AG04450 (cell line): ENCODE measurements at regions not wholly inside any gene's neighbourhood (a gene's known extent, or its start where the extent isn't known, plus 50 kb on each side); places are given as distances from the start of the nearest gene placed in this dataset.
"Not testable (repeated sequence)": the region's sequence is repeated elsewhere in the genome, so short reads cannot be mapped to it uniquely, and the experiment has no call there.

Experiments used
- CTCF ChIA-PET: fragments of 300-600, 350-600 bp; formaldehyde crosslinking; extraction: SDS; loops from one replicate; lab custom pipeline; 2022; ENCODE audit warnings: antibody characterized with exemption, inconsistent platforms; lab: Charles Lee
- POLR2A ChIA-PET: fragments of 350-600 bp; formaldehyde crosslinking; extraction: SDS; loops from one replicate; lab custom pipeline; 2021; ENCODE audit warnings: antibody characterized with exemption, inconsistent platforms; lab: Yijun Ruan, JAX
- DNase-seq: peaks from one replicate; pipeline ENCODE4 v3.0.0-alpha.2; 2011; ENCODE audit warnings: low read depth, low spot score
- H3K27ac ChIP-seq: one replicate; pipeline ENCODE4 v1.5.1; 2012; ENCODE audit warnings: low read depth, low read length, control low read depth
- H3K27me3 ChIP-seq: one replicate; pipeline ENCODE4 v1.6.0; 2012; ENCODE audit warnings: low read length; ENCODE audit not compliant: control insufficient read depth, insufficient read depth
- H3K4me3 ChIP-seq: 2 replicates; pipeline ENCODE4 v1.5.1; 2011; ENCODE audit warnings: mild to moderate bottlenecking, low read depth, low read length, control low read depth
- H3K9me3 ChIP-seq: 2 replicates; pipeline ENCODE4 v1.5.1; 2012; ENCODE audit warnings: low read length; ENCODE audit not compliant: control insufficient read depth, insufficient read depth
- TF ChIP-seq, protein P1 (sequence below): IDR thresholded peaks from 2 replicates; pipeline ENCODE4 v1.5.1; 2011; ENCODE audit warnings: low read depth, low read length, control low read depth, inconsistent platforms

DNA sequence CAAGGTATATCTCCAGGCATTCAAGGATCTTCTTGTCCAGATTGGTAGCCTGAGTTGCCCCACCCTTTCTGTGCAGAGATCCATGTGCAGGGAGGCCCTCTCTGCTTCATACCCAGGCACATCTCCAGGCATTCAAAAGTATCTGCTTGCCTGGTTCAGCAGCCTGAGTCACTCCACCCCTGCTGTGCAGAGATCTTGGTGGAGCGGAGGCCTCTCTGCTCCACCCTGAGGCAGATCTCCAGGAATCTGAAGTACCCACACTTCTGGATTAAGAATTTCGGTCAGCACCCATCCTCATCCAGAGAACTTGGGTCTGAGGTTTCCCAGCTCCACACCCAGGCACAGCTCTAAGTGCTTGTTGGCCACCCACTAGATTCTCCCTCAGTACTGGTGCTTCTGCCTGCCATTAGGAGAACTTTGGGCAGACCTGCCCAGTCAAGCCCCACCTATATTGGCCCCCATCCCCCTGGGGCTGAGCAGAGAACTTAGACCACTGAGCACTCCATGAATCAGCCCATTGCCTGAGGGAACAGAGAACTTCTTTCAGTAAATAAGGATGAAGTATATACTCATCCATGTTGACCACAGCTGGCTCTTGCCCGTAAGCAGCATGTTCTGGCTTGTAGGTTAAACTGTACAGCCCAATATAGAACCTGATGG, 199.5 kb upstream of the ZCCHC13 start:
- TF ChIP-seq, protein P1, sequence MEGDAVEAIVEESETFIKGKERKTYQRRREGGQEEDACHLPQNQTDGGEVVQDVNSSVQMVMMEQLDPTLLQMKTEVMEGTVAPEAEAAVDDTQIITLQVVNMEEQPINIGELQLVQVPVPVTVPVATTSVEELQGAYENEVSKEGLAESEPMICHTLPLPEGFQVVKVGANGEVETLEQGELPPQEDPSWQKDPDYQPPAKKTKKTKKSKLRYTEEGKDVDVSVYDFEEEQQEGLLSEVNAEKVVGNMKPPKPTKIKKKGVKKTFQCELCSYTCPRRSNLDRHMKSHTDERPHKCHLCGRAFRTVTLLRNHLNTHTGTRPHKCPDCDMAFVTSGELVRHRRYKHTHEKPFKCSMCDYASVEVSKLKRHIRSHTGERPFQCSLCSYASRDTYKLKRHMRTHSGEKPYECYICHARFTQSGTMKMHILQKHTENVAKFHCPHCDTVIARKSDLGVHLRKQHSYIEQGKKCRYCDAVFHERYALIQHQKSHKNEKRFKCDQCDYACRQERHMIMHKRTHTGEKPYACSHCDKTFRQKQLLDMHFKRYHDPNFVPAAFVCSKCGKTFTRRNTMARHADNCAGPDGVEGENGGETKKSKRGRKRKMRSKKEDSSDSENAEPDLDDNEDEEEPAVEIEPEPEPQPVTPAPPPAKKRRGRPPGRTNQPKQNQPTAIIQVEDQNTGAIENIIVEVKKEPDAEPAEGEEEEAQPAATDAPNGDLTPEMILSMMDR = no peak
- ChIA-PET CTCF (no interaction called here), POLR2A (no interaction called here)
- Histone ChIP-seq H3K4me3 (no peak overlapping the region), H3K27me3 (no peaks in the 10 kb centered on the region), H3K27ac (no peak overlapping the region), H3K9me3 (peaks cover 11% of the 10 kb centered on the region)
- DNase-seq = no peak

DNA sequence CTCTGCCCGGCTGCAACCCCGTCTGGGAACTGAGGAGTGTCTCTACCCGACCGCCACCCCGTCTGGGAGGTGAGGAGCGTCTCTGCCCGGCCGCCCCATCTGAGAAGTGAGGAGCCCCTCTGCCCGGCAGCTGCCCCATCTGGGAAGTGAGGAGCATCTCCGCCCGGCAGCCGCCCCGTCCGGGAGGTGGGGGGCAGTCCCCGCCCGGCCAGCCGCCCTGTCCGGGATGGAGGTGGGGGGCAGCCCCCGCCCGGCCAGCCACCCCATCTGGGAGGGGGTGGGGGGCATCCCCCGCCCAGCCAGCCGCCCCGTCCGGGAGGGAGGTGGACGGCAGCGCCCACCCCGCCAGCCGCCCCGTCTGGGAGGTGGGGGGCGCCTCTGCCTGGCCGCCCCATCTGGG, 205.6 kb upstream of the ZCCHC13 start:
- DNase-seq, H3K9me3 ChIP-seq, H3K27ac ChIP-seq, H3K4me3 ChIP-seq, H3K27me3 ChIP-seq, POLR2A ChIA-PET, CTCF ChIA-PET: not testable (repeated sequence)

DNA sequence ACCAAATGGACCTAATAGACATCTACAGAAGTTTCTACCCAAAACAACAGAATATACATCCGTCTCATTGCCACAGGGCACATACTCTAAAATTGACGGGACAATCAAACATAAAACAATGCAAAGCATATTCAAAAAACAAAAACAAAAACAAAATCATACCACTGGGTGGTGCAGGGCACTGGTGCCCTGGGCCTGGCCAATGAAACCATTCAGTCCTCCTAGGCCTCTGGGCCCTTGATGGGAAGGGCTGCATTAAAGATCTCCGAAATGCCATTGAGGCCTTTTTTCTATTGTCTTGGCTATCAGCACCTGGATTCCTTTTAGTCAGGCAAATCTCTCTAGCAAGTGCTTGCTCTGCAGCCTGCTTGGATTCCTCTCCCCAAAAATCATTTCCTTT, 213.9 kb upstream of the ZCCHC13 start:
- no peaks in the 10 kb centered on the region for H3K27me3 ChIP-seq
- no peak for DNase-seq
- H3K4me3 ChIP-seq = no peak overlapping the region
- POLR2A ChIA-PET = no interaction called here
- peaks cover 4% of the 10 kb centered on the region; the same call in 1 of the 2 replicates for H3K9me3 ChIP-seq
- TF ChIP-seq, protein P1 = no peak
- CTCF ChIA-PET = no interaction called here
- no peak overlapping the region for H3K27ac ChIP-seq

DNA sequence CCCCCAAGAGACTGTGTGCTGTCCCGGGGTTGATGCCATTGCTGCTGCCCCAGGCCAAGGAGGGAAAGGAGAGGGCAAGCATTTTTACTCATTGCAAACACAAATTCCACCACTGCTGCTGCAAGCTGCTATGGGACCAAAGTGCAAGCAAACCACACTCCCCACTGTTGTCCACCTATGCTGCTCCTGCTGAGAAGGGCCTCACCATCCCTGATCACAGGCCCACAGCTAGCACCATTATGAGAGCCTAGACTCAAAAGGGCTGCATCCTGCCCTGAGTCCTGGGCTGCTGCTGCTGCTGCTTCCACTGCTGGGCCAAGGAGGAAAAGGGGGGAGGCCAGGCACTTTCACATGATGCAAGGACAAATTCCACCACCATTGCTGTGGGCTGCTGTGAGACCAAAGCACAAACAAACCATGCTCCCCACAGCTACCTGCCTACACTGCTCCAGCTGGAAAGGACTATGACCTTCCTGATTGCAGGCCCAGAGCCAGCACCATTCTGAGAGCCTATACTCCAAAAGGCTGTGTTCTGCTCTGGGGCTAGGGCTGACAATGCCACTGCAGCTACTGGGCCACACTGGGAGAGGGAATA, 218.2 kb upstream of the ZCCHC13 start:
- H3K4me3 ChIP-seq = no peak overlapping the region
- TF ChIP-seq, protein P1 = no peak
- H3K27me3 ChIP-seq = no peaks in the 10 kb centered on the region
- POLR2A ChIA-PET = no interaction called here
- no peak overlapping the region for H3K27ac ChIP-seq
- CTCF ChIA-PET = no interaction called here
- peaks cover 4% of the 10 kb centered on the region; the same call in 1 of the 2 replicates for H3K9me3 ChIP-seq
- DNase-seq = no peak

DNA sequence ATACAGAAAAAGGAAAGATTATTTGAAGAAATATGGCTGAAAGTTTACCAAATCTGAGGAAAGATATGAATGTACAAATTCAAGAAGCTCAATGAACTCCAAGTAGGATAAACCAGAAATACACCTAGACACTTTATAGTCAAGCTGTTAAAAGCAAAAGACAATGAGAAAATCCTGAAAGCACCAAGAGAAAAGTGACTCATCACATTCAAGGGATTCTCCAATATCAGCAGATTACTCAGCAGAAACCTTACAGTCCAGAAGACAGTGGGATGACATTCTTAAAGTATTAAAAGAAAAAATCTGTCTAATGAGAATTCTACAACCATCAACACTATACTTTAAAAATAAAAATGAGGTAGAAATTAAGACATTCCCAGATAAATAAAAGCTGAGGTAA, 223.8 kb upstream of the ZCCHC13 start:
- ChIA-PET CTCF (no interaction called here), POLR2A (no interaction called here)
- H3K9me3 ChIP-seq = no peaks in the 10 kb centered on the region
- TF ChIP-seq, protein P1 = no peak
- H3K4me3 ChIP-seq = no peak overlapping the region
- H3K27me3 ChIP-seq = no peaks in the 10 kb centered on the region
- no peak overlapping the region for H3K27ac ChIP-seq
- no peak for DNase-seq
